Endothelial cell of umbilical vein (primary cell): ENCODE measurements at regions not wholly inside any gene's neighbourhood (a gene's known extent, or its start where the extent isn't known, plus 50 kb on each side); places are given as distances from the start of the nearest gene placed in this dataset.

Experiments
- EZH2 ChIP-seq: IDR thresholded peaks from 2 replicates; pipeline ENCODE4 v1.6.1; 2012; ENCODE audit warnings: borderline replicate concordance, low read depth, mild to moderate bottlenecking, moderate library complexity, low read length, inconsistent platforms; ENCODE audit not compliant: severe bottlenecking
- FOS ChIP-seq: IDR thresholded peaks from 2 replicates; pipeline ENCODE4 v1.6.1; 2011; ENCODE audit warnings: mild to moderate bottlenecking, low read length, moderate library complexity, borderline replicate concordance; ENCODE audit not compliant: insufficient read depth
- TF ChIP-seq, protein P1 (sequence below), 2 donors: IDR thresholded peaks; 1 replicate in 1 of 2; 2 replicates in 1 of 2; pipeline ENCODE4 v1.5.1; 2011; ENCODE audit warnings: low read length in 2 of 2, mild to moderate bottlenecking in 2 of 2, moderate library complexity in 2 of 2, control low read depth in 1 of 2, inconsistent platforms in 1 of 2, low read depth in 1 of 2; ENCODE audit not compliant: insufficient read depth in 1 of 2; ENCODE audit errors: extremely low read depth in 1 of 2
- TF ChIP-seq, protein P2 (sequence below): IDR thresholded peaks from 2 replicates; pipeline ENCODE4 v1.6.1; 2011; ENCODE audit not compliant: insufficient read depth, insufficient read length

DNA sequence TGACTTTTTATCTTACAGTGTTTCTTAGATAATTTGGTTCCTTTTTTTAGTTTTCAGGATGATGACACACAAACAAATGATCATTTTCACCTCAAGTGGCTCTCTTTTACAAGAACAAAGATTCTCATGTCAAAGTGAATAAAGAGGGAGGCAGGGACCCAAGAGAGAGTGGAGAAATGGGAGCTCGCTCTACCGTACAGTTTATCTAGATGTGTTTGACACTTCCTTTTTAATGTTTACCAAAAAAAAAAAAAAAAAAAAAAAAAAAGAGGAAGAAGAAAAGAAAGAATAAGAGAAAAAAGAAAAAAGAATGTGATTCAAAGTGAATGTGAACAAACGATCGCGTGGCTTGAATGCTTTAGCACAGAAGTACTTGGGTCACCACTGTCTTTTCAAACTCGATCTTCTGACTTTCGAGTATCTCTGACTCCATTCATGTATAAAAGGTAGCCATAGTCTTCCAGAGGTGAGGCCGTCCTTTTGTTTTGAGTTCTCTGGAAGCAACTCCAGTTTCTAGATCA is 75.6 kb upstream of the GRXCR1 start:
- TF ChIP-seq, protein P1, sequence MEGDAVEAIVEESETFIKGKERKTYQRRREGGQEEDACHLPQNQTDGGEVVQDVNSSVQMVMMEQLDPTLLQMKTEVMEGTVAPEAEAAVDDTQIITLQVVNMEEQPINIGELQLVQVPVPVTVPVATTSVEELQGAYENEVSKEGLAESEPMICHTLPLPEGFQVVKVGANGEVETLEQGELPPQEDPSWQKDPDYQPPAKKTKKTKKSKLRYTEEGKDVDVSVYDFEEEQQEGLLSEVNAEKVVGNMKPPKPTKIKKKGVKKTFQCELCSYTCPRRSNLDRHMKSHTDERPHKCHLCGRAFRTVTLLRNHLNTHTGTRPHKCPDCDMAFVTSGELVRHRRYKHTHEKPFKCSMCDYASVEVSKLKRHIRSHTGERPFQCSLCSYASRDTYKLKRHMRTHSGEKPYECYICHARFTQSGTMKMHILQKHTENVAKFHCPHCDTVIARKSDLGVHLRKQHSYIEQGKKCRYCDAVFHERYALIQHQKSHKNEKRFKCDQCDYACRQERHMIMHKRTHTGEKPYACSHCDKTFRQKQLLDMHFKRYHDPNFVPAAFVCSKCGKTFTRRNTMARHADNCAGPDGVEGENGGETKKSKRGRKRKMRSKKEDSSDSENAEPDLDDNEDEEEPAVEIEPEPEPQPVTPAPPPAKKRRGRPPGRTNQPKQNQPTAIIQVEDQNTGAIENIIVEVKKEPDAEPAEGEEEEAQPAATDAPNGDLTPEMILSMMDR (IDR thresholded peaks at IDR 0.05; ENCODE audit: extremely low read depth in 1 of 2, insufficient read depth in 1 of 2, low read depth in 1 of 2, low read length in 2 of 2), result no peak
- TF ChIP-seq EZH2 (no peak), FOS (no peak)
- TF ChIP-seq, protein P2, sequence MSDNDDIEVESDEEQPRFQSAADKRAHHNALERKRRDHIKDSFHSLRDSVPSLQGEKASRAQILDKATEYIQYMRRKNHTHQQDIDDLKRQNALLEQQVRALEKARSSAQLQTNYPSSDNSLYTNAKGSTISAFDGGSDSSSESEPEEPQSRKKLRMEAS, result no peak
